B cell (primary cell): ENCODE measurements at regions not wholly inside any gene's neighbourhood (a gene's known extent, or its start where the extent isn't known, plus 50 kb on each side); places are given as distances from the start of the nearest gene placed in this dataset.

Experiments used
- ATAC-seq: fragments of 200-7000 bp; cut with Tn5 transposase; one replicate; pipeline ENCODE4 v1.10.0; 2021; ENCODE audit warnings: low read depth, mild to moderate bottlenecking, moderate number of reproducible peaks, moderate library complexity
- CTCF ChIA-PET: fragments of 350-600 bp; sonication (Branson Sonifier 250); formaldehyde crosslinking; loops from one replicate; lab custom pipeline; 2021; ENCODE audit warnings: antibody characterized with exemption, inconsistent platforms; lab: Charles Lee
- POLR2A ChIA-PET: fragments of 350-600 bp; sonication (Branson Sonifier 250); formaldehyde crosslinking; loops from one replicate; lab custom pipeline; 2021; ENCODE audit warnings: antibody characterized with exemption; lab: Charles Lee
- DNase-seq: peaks from one replicate; pipeline ENCODE4 v3.0.0; 2013
- H2AFZ ChIP-seq: 2 replicates; pipeline ENCODE4 v1.6.1; 2012; ENCODE audit warnings: mild to moderate bottlenecking, low read depth, low read length; ENCODE audit not compliant: insufficient read depth, poor library complexity, severe bottlenecking
- H3K27ac ChIP-seq, 2 donors: 1 replicate in 1 of 2; 2 replicates in 1 of 2; pipeline ENCODE4 v1.5.1; 2012 to 2013; ENCODE audit warnings: low read length in 2 of 2, mild to moderate bottlenecking in 2 of 2, moderate library complexity in 1 of 2
- H3K27me3 ChIP-seq, 4 experiments: fragments of 200-600 bp in 1 of 4; sonication (generic) in 1 of 4; replicated peaks in 1 of 4; 1 replicate in 2 of 4; 2 replicates in 2 of 4; pipeline versions ENCODE4 v1.6.1 to v1.7.0; 2013 to 2016; ENCODE audit warnings: low read length in 3 of 4, mild to moderate bottlenecking in 2 of 4, mixed read lengths in 1 of 4, moderate library complexity in 1 of 4; ENCODE audit not compliant: insufficient read depth in 4 of 4, control insufficient read depth in 3 of 4; ENCODE audit errors: control extremely low read depth in 1 of 4
- H3K36me3 ChIP-seq, 2 experiments: replicated peaks in 1 of 2; 1 replicate in 1 of 2; 2 replicates in 1 of 2; pipeline versions ENCODE4 v1.6.1 to v1.7.1; 2013; ENCODE audit warnings: low read length in 1 of 2; ENCODE audit not compliant: insufficient read depth in 2 of 2, control insufficient read depth in 1 of 2; ENCODE audit errors: control extremely low read depth in 1 of 2, extremely low read depth in 1 of 2
- H3K4me1 ChIP-seq, 2 donors: fragments of 200-600 bp in 1 of 2; sonication (generic) in 1 of 2; 1 replicate in 1 of 2; 2 replicates in 1 of 2; pipeline versions ENCODE4 v1.5.1 to v1.6.1; 2013 to 2017; ENCODE audit warnings: low read length in 2 of 2; ENCODE audit not compliant: control insufficient read depth in 2 of 2, insufficient read depth in 2 of 2
- H3K4me2 ChIP-seq: replicated peaks from 2 replicates; pipeline ENCODE3; 2012; ENCODE audit warnings: mild to moderate bottlenecking, low read depth, low read length; ENCODE audit not compliant: poor library complexity, severe bottlenecking
- H3K4me3 ChIP-seq, 5 experiments: fragments of 200-600 bp in 1 of 5; sonication (generic) in 1 of 5; 1 replicate in 3 of 5; 2 replicates in 2 of 5; pipeline versions ENCODE4 v1.5.1 to v1.7.0; 2011 to 2016; ENCODE audit warnings: low read length in 4 of 5, mild to moderate bottlenecking in 4 of 5, low read depth in 2 of 5, control low read depth in 1 of 5, moderate library complexity in 1 of 5; ENCODE audit not compliant: insufficient read depth in 1 of 5; ENCODE audit errors: control extremely low read depth in 1 of 5, extremely low read depth in 1 of 5
- H3K79me2 ChIP-seq: fragments of 200-600 bp; sonication (generic); one replicate; pipeline ENCODE4 v1.6.0; 2016; ENCODE audit warnings: low read length; ENCODE audit not compliant: control insufficient read depth, insufficient read depth
- H3K9ac ChIP-seq: fragments of 200-600 bp; sonication (generic); 2 replicates; pipeline ENCODE4 v1.6.1; 2017; ENCODE audit warnings: mild to moderate bottlenecking, low read length, moderate library complexity
- H3K9me3 ChIP-seq, 3 donors: one replicate each; pipeline versions ENCODE4 v1.6.1 to v1.7.1; 2013; ENCODE audit warnings: low read length in 2 of 3; ENCODE audit not compliant: control insufficient read depth in 2 of 3, insufficient read depth in 1 of 3; ENCODE audit errors: control extremely low read depth in 1 of 3
- H4K20me1 ChIP-seq: 2 replicates; pipeline ENCODE4 v1.6.0; 2012; ENCODE audit warnings: mild to moderate bottlenecking, low read length; ENCODE audit not compliant: insufficient read depth, control insufficient read depth, poor library complexity, severe bottlenecking
- H3K27ac Mint-ChIP-seq: one replicate; pipeline ENCODE4 v1.8.0; 2021; ENCODE audit warnings: mixed read lengths
- H3K27me3 Mint-ChIP-seq: one replicate; pipeline ENCODE4 v1.8.0; 2021; ENCODE audit warnings: mixed read lengths
- H3K4me1 Mint-ChIP-seq: one replicate; pipeline ENCODE4 v1.8.0; 2021; ENCODE audit warnings: mixed read lengths
- H3K4me3 Mint-ChIP-seq: one replicate; pipeline ENCODE4 v1.8.0; 2021; ENCODE audit warnings: mixed read lengths
- H3K9me3 Mint-ChIP-seq: one replicate; pipeline ENCODE4 v1.8.0; 2022; ENCODE audit warnings: mixed read lengths; ENCODE audit not compliant: insufficient read depth
- CTCF ChIP-seq: fragments of 200-600 bp; IDR thresholded peaks from one replicate; pipeline ENCODE4 v1.8.0; 2022; ENCODE audit warnings: antibody characterized with exemption, mild to moderate bottlenecking
- EZH2 ChIP-seq: IDR thresholded peaks from 2 replicates; pipeline ENCODE4 v1.6.1; 2012; ENCODE audit warnings: borderline replicate concordance, low read depth, mild to moderate bottlenecking, moderate library complexity, low read length; ENCODE audit not compliant: insufficient read depth, poor library complexity, severe bottlenecking
- WGBS: methylation state at CpG from one replicate; pipeline ENCODE4 v1.1.5; 2013; ENCODE audit warnings: missing lambda C conversion rate; ENCODE audit not compliant: insufficient coverage; 5-methylcytosine and 5-hydroxymethylcytosine counted together
- intact Hi-C: fragments of 100-400 bp; cut with micrococcal nuclease; formaldehyde crosslinking; loops from one replicate; pipeline ENCODE4 v1.10.0; 2022

GRCh38 chr9:115285836-115286235 lies 167.9 kb upstream of the TNC start:
- Histone ChIP-seq H3K9ac (no peak overlapping the region), H3K79me2 (no peaks in the 10 kb centered on the region), H3K4me1 (no peaks in the 10 kb centered on the region), H3K36me3 (no peaks in the 10 kb centered on the region), H2AFZ (no peak overlapping the region), H3K9me3 (no peaks in the 10 kb centered on the region), H4K20me1 (no peaks in the 10 kb centered on the region), H3K27me3 (no peaks in the 10 kb centered on the region), H3K4me3 (no peak overlapping the region), H3K27ac (no peak overlapping the region), H3K4me2 (no peak overlapping the region)
- Mint-ChIP-seq H3K4me3 (no peak overlapping the region), H3K4me1 (peaks cover 2% of the 10 kb centered on the region), H3K27ac (no peak overlapping the region), H3K9me3 (no peaks in the 10 kb centered on the region), H3K27me3 (peaks cover 7% of the 10 kb centered on the region)
- ATAC-seq (no peak), DNase-seq (no peak)
- CTCF ChIA-PET, result no interaction called here
- POLR2A ChIA-PET, result no interaction called here
- intact Hi-C loops, result no loop called here
- TF ChIP-seq CTCF (no peak), EZH2 (no peak)

GRCh38 chr9:115286411-115286810 lies 168.5 kb upstream of the TNC start:
- H3K27ac Mint-ChIP-seq, result no peak overlapping the region
- WGBS, result 83% methylated on average over 1 of the region's 1 CpG
- Histone ChIP-seq H3K4me2 (no peak overlapping the region), H3K4me1 (no peaks in the 10 kb centered on the region), H2AFZ (no peak overlapping the region), H3K79me2 (no peaks in the 10 kb centered on the region), H3K36me3 (no peaks in the 10 kb centered on the region), H3K27me3 (no peaks in the 10 kb centered on the region), H3K4me3 (no peak overlapping the region), H4K20me1 (no peaks in the 10 kb centered on the region), H3K9ac (no peak overlapping the region), H3K27ac (no peak overlapping the region), H3K9me3 (no peaks in the 10 kb centered on the region)
- H3K4me1 Mint-ChIP-seq, result peaks cover 2% of the 10 kb centered on the region
- ATAC-seq (no peak), DNase-seq (no peak)
- H3K27me3 Mint-ChIP-seq, result peaks cover 7% of the 10 kb centered on the region
- no peaks in the 10 kb centered on the region for H3K9me3 Mint-ChIP-seq
- TF ChIP-seq CTCF (no peak), EZH2 (no peak)
- intact Hi-C loops, result no loop called here
- ChIA-PET CTCF (interaction anchor here (0.8 kb wide), 1 partner anchor 9 kb away, joined by 3 read pairs; no protein-coding TSS in a partner anchor), POLR2A (no interaction called here)
- no peak overlapping the region for H3K4me3 Mint-ChIP-seq
